Epithelial cell of esophagus (primary cell): ENCODE measurements at regions not wholly inside any gene's neighbourhood (a gene's known extent, or its start where the extent isn't known, plus 50 kb on each side); places are given as distances from the start of the nearest gene placed in this dataset.

Experiments used
- DNase-seq: peaks from one replicate; pipeline ENCODE4 v3.0.0; 2010; ENCODE audit warnings: low read depth
- H3K4me3 ChIP-seq: 2 replicates; pipeline ENCODE4 v1.5.1; 2011; ENCODE audit warnings: mild to moderate bottlenecking, low read length, control low read depth
- TF ChIP-seq, protein P1 (sequence below): IDR thresholded peaks from 2 replicates; pipeline ENCODE4 v1.5.1; 2011; ENCODE audit warnings: low read depth, mild to moderate bottlenecking, low read length, control low read depth, inconsistent platforms; ENCODE audit not compliant: insufficient read depth; ENCODE audit errors: missing control alignments

DNA sequence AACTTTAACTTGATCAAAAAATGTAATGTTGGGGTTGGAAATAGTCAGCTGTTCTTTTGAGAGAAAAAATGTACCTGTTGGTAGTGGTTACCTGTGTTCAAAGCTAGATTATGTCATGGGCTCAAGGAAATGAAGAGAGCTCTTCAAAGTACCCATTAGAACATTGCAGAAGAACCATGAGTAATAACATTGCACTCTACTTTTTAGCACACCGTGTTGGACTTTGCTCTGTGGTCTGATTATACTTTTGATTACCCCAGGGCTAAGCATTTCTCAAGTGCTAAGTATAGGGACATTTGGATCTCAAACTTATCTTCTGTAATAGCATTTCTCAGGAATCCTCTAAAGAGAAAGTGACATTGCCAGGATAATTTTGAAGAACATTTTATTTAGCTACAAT lies 1122.8 kb upstream of the CELF4 start:
- TF ChIP-seq, protein P1, sequence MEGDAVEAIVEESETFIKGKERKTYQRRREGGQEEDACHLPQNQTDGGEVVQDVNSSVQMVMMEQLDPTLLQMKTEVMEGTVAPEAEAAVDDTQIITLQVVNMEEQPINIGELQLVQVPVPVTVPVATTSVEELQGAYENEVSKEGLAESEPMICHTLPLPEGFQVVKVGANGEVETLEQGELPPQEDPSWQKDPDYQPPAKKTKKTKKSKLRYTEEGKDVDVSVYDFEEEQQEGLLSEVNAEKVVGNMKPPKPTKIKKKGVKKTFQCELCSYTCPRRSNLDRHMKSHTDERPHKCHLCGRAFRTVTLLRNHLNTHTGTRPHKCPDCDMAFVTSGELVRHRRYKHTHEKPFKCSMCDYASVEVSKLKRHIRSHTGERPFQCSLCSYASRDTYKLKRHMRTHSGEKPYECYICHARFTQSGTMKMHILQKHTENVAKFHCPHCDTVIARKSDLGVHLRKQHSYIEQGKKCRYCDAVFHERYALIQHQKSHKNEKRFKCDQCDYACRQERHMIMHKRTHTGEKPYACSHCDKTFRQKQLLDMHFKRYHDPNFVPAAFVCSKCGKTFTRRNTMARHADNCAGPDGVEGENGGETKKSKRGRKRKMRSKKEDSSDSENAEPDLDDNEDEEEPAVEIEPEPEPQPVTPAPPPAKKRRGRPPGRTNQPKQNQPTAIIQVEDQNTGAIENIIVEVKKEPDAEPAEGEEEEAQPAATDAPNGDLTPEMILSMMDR: no peak
- no peak overlapping the region for H3K4me3 ChIP-seq
- DNase-seq: peak; percentile 19

DNA sequence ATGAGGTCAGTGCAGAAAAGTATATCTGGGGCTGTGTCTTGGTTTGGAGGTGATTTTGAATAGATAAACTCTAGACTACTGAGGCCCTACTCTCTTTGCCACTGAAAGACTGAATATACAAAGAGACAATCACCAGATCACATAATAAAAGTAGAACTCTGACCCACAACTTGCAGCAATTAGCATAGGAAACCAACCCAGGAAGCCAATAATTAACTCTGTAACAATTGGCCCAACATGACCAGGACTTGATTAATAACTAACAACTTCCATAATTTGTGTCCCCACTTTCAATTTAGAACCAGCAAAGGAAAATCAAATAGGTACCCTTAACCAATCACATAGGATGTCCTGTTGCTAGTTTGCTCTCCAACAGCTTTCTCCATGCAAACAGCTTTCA lies 1104.9 kb upstream of the CELF4 start:
- H3K4me3 ChIP-seq: no peak overlapping the region
- TF ChIP-seq, protein P1: no peak
- no peak for DNase-seq

DNA sequence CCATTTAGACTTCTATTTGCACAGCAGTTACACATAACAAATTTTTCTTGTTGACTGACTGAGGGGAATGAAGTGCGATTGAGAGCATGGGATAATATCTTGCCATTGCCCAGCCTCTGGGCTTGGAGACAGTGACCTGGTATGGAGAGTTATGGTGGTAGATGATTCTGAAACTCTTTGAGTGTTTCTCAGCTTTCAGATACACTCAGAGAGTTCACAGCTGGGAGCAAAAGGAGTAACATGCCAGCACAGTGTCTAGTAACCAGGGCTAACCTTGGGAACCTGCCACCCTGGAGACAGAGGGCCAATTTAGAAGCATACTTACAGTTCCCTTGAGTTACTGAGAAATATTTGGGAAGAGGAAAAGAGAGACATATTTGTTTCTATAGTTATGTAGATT lies 1099.3 kb upstream of the CELF4 start:
- H3K4me3 ChIP-seq: no peak overlapping the region
- DNase-seq: no peak
- TF ChIP-seq, protein P1: no peak

DNA sequence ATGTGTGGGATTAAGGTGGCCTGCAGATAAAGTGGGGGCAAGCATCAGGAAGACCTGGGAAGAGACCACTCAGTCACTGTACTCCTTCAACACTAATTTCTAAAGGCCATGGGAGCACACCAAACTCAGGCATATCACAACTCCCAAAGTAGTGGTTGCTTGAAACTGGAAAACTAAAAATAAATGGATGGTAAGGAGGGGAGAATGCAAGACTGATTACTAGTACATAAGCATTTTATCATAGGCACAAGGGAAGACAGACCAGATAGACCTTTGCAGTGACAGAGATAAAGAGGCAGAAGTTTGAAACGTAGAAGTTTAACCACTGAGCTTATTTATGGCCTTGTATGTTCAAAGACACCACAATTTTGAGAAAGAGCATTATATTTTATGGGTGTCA lies 1098.1 kb upstream of the CELF4 start:
- no peak for DNase-seq
- TF ChIP-seq, protein P1: no peak

DNA sequence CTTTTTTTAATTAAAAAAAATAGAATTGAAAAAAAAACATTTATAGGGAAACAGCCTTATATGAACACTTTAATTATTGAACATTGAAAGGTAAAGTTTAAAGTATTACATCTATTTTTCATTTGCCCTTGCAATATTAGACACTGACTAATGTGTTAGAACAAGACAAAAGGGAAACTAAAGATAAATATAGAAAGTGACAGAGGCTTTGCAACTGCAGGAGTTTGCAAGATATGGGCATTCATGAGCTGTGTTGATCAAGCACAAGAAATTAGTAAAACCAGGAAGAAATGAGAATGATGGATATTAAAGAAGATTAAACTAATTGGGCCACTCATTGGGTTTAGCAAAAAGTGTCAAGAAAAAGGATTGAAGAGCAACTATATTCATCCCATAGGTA lies 1097.7 kb upstream of the CELF4 start:
- no peak overlapping the region for H3K4me3 ChIP-seq
- no peak for DNase-seq
- TF ChIP-seq, protein P1: no peak

More for the DNA sequence above, 1098.1 kb upstream of the CELF4 start:
- no peak overlapping the region for H3K4me3 ChIP-seq

DNA sequence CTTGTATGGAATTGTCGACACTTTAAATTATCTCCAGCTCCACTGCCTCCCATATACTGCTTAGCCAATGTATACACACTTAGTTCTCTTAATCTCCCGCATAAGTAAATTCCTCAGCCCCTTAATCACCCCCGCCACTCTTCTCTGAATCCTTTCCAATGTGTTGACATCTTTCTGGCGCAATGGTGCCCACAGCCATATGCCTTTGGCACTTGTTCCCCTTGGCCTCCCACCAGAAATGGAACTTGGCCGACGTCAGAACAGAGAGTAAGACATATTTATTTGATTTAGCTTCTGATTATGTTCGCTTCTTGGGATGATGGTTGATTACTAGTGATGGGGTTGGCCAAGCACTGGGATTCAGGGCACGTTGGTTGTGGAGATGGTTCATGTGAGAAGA lies 1089.3 kb upstream of the CELF4 start:
- no peak for DNase-seq
- TF ChIP-seq, protein P1: no peak
- H3K4me3 ChIP-seq: no peak overlapping the region

DNA sequence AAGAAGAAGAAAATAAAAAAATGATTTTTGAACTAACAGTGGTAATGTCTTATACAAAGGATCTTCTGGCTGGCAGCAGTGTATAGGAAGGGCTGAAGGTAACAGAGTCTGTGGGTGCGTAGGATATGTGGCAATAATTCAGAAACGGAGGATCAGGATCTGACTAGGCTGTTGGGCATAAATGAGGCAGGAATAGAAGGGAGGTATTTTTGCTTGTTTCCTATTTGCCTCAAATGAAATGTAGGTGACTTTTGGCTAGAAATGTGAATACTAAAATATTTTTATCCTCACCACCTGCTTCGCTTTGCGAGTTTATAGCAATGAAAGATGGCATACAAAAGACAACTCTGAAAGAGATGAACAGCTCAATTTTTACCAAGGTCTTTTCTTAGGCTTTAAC lies 1086.1 kb upstream of the CELF4 start:
- DNase-seq: no peak
- no peak overlapping the region for H3K4me3 ChIP-seq
- TF ChIP-seq, protein P1: no peak
